ENCODE measurements at regions not wholly inside any gene's neighbourhood (a gene's known extent, or its start where the extent isn't known, plus 50 kb on each side); places are given as distances from the start of the nearest gene placed in this dataset.

DNA sequence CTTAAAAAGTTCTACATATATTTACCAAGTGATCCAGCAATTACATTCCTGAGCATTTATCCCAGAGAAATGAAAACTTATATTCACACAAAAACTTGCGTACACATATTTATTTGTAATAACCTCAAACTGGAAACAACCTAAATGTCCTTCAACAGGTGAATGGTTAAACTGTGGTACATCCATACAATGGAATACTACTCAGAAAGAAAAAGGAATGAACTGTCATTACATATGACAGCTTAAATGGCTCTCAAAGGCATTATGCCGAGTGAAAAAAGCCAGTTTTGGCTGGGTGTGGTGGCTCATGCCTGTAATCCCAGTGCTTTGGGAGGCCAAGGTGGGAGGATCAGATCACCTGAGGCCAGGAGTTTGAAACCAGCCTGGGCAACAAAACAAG is 79.1 kb upstream of the DYNC1I2 start:
- DNase-seq, result no peak

DNA sequence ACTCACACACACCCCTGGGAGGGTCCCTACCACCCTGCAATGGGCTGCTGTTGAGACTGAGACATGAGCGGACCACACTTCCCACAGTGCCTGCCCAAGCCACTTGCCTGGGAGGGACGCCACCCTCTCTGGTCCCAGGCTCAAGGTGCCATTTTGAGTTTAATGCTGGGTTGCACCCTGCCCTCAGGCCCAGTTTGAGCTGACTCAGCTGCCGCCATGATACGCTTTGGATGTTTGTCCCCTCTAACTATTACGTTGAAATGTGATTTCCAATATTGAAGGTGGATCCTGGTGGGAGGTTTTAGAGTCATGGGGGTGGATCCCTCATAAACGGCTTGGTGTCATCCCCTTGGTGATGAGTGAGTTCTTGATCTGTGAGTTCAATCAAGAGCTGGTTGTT is 76.4 kb upstream of the DYNC1I2 start:
- DNase-seq, result no peak

DNA sequence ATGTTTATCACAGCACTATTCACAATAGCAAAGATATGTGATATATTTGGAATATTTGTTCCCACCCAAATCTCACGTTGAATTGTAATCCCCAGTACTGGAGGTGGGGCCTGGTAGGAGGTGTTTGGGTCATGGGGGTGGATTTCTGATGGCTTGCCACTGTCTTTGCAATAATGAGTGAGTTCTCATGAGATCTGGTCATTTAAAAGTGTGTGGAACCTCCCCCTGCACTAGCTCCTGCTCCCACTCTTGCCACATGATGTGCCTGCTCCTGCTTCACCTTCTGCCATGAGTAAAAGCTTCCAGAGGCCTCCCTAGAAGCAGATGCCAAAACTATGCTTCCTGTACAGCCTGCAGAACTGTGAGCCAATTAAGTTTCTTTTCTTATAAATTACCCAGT is 72.2 kb upstream of the DYNC1I2 start:
- no peak for DNase-seq

DNA sequence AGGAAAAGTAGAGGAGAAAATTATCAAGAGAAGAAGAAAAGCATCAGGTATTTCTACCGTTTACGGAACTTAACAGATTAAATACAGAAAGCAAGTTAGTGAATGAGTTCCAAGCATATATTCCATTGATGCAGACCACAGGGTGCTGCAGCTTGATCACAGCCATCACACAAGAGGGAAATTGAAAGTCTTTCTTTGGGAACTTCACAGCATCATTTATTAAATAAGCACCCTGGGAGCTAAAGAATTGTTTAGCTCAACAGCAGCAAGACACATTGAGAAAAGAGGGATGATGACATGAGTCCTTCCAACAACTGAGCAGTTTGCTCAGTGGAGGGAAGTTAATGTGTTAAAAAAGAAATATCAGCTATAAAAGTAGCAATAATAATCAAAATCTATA is 69.3 kb upstream of the DYNC1I2 start:
- no peak for DNase-seq

DNA sequence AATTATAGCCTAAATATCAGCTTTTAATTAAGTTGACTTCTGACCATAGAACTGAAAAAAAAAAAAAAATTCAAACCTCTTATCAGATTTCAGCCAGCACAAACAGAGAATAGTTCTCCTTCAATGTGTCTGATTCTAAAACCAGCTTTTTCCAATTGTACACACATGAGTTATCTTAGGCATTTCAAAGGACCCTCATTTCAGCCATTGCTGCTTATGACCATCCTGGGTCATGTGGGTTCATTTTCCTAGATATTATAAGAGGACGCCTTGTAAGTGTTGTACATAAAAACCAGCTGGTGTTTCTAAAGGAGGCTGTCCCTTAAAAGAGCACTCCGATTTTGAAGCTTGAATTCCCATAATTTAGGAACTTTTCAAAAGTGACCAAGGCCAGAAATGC is 62.3 kb upstream of the DYNC1I2 start:
- no peak for DNase-seq

DNA sequence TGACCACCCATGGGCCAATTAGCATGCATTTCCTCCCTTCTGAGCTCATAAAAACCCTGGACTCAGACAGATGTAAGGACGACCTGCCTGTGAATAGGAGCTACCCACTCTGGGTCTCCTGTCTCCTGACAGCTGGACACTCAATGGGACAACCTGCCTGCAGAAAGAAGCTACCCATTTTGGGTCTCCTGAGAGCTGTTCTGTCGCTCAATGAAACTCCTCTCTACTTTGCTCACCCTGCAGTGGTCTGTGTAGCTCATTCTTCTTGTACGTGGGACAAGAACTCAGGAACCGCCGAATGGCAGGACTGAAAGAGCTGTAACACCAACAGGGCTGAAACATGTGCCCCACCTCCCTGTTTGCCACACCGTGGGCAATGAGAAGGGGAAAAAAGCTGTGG is 60.3 kb upstream of the DYNC1I2 start:
- no peak for DNase-seq

DNA sequence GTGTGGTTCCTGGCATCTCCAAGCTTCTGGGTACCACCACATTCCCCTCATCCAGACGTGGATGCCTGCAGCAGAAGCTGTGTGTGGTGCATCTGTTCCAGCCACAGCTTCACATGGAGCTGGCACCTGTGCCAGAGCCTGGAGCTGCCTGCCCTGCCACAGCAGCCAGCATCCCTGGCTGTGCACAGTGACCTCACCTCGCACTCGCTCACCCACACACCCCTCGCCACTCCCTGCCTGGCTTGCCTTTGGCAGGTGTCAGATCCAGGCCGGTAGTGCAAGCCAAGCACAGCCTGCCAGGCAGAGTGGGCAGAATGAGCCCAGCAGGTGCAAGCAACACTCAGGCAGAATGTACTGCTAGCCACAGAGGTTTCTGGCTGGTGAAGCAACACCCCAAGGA is 59.9 kb upstream of the DYNC1I2 start:
- no peak for DNase-seq

DNA sequence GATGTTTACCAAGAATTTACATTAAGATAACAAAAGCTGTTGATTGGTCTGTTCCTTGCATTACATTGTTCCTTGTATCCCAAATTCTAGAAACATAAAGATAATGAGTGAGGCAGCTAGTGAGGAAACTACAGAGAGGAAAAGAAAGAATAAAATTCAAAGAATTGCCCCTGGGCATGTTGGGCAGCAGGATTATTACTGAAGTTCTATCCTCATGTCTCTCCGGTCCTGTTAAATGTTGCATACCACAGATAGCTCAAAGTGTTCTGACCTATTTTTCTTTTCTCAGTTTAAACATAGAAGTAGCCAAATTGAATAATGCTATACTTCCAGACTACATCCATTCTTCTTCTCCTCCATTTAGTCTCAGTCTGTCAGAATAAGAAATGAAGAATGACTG is 58.2 kb upstream of the DYNC1I2 start:
- no peak for DNase-seq

DNA sequence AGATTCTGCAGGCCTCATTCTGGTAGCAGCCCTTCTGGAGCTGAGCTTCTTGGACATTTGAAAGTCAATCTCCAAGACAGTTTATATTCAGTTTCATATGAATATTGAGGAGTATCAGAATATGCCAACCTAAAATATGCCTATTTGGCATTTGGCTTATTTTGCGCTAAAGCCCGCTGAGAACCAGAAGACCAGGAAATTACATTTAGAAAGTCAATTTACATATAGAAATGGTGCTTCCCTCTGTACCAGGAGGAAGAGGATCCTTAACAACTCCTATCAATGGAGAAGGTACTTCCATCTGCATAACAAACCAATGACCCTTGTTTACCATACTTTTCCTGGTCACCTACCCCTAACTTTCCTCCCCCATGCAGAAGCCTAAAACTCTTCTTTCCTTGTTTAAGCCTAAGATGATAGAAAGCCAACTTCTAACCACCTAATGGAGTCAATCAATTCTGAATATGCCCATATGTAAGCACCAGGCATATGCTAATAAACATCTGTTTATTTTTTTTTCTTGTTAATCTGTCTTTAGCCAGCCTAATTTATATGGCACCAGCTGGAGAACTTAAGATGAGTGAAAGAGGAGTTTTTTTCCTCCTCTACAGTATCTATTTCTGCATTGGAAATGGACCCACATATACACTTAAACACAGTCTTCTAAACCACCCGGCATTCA is 57.0 kb upstream of the DYNC1I2 start:
- DNase-seq, result no peak

DNA sequence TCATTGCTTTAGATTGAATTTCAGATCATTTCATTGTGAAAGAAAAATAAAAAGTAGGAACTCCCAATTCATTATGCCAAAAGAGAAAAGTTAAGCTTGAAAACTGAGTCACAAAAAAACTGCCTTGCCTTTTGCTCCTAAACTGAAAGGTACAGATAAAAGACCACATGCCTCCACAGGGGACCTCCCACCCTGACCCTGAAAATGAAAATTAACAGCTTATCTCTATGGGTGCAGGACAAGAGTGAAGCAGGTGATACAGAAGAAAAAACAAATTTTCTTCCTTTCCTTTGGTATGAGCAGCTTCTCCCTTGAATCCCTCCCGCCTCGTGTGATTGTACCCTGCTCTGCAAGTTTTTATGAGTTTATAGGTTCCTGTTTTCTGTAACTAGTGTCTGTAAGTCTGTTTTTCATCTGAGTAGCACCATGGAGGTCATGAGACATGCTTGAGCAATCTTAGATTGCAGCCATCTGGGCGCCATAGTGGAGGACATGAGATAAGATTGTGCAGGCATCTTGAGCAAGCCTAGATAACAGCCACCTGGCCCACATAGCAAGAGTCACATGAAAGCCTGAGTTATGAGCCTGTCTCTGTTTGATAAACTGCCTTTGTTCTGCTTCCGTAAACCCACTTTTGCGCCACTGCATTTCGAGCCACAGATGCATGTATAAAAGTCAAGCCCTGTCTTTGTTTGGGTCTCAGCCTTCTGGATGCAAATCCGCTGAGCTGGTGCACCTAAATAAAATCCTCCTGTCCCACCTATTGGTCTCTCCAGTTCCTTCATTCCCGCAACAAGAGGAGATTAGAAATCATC is 56.2 kb upstream of the DYNC1I2 start:
- DNase-seq, result peak; percentile 9
